H9 (cell line): ENCODE measurements at regions not wholly inside any gene's neighbourhood (a gene's known extent, or its start where the extent isn't known, plus 50 kb on each side); places are given as distances from the start of the nearest gene placed in this dataset.

ENCODE experiments used
- DNase-seq: peaks from one replicate; pipeline ENCODE4 v3.0.0-alpha.2; 2017
- H2AFZ ChIP-seq: one replicate; pipeline ENCODE4 v1.6.1; 2013; ENCODE audit warnings: mild to moderate bottlenecking, low read length, control low read depth, moderate library complexity
- H2AK5ac ChIP-seq: 2 replicates; pipeline ENCODE4 v1.6.1; 2013; ENCODE audit warnings: low read length, control low read depth, mixed read lengths; ENCODE audit not compliant: insufficient read length
- H2BK120ac ChIP-seq: one replicate; pipeline ENCODE4 v1.6.1; 2013; ENCODE audit warnings: low read depth, mild to moderate bottlenecking, low read length, control low read depth, inconsistent platforms; ENCODE audit not compliant: poor library complexity, severe bottlenecking
- H2BK12ac ChIP-seq: 2 replicates; pipeline ENCODE4 v1.6.1; 2013; ENCODE audit warnings: low read length, control low read depth, mixed read lengths, low read depth; ENCODE audit not compliant: insufficient read length
- H2BK15ac ChIP-seq: 2 replicates; pipeline ENCODE4 v1.6.1; 2013; ENCODE audit warnings: low read depth, low read length, control low read depth
- H2BK20ac ChIP-seq: one replicate; pipeline ENCODE4 v1.6.1; 2013; ENCODE audit warnings: low read depth, mild to moderate bottlenecking, low read length, control low read depth, inconsistent platforms; ENCODE audit not compliant: poor library complexity, severe bottlenecking
- H2BK5ac ChIP-seq: 2 replicates; pipeline ENCODE4 v1.6.1; 2013; ENCODE audit warnings: low read length, control low read depth, mixed read lengths; ENCODE audit not compliant: insufficient read length
- H3K14ac ChIP-seq: 2 replicates; pipeline ENCODE4 v1.6.1; 2013; ENCODE audit warnings: low read length, control low read depth; ENCODE audit not compliant: insufficient read depth
- H3K18ac ChIP-seq: 2 replicates; pipeline ENCODE4 v1.6.1; 2013; ENCODE audit warnings: low read depth, mild to moderate bottlenecking, mixed read lengths, low read length, control low read depth; ENCODE audit not compliant: insufficient read length
- H3K23ac ChIP-seq: 2 replicates; pipeline ENCODE4 v1.6.1; 2013; ENCODE audit warnings: low read length, control low read depth, mixed read lengths, low read depth; ENCODE audit not compliant: insufficient read length
- H3K23me2 ChIP-seq: 2 replicates; pipeline ENCODE4 v1.6.1; 2013; ENCODE audit warnings: low read depth, mild to moderate bottlenecking, mixed read lengths, low read length, control low read depth; ENCODE audit not compliant: insufficient read length, poor library complexity, severe bottlenecking
- H3K27ac ChIP-seq: 2 replicates; pipeline ENCODE4 v1.5.1; 2013; ENCODE audit warnings: low read length, control low read depth, mixed read lengths, low read depth; ENCODE audit not compliant: insufficient read length
- H3K27me3 ChIP-seq: 2 replicates; pipeline ENCODE4 v1.6.1; 2013; ENCODE audit warnings: low read length, control low read depth, inconsistent platforms; ENCODE audit not compliant: insufficient read depth
- H3K4ac ChIP-seq: 2 replicates; pipeline ENCODE4 v1.6.1; 2013; ENCODE audit warnings: low read depth, mild to moderate bottlenecking, control low read depth, inconsistent platforms, low read length, moderate library complexity
- H3K4me1 ChIP-seq: 2 replicates; pipeline ENCODE4 v1.6.1; 2013; ENCODE audit warnings: low read length, control low read depth, inconsistent platforms; ENCODE audit not compliant: insufficient read depth
- H3K4me2 ChIP-seq: 2 replicates; pipeline ENCODE4 v1.6.1; 2013; ENCODE audit warnings: low read length, control low read depth, mixed read lengths; ENCODE audit not compliant: insufficient read length, insufficient read depth
- H3K56ac ChIP-seq: 2 replicates; pipeline ENCODE4 v1.6.1; 2013; ENCODE audit warnings: low read depth, mild to moderate bottlenecking, mixed read lengths, low read length, control low read depth; ENCODE audit not compliant: insufficient read length
- H3K79me1 ChIP-seq: 2 replicates; pipeline ENCODE4 v1.6.1; 2013; ENCODE audit warnings: low read depth, mild to moderate bottlenecking, moderate library complexity, low read length, control low read depth, inconsistent platforms; ENCODE audit not compliant: insufficient read depth, poor library complexity, severe bottlenecking
- H3K79me2 ChIP-seq: 2 replicates; pipeline ENCODE4 v1.6.1; 2013; ENCODE audit warnings: low read length, control low read depth, inconsistent platforms; ENCODE audit not compliant: insufficient read depth
- H3K9ac ChIP-seq: 2 replicates; pipeline ENCODE4 v1.6.1; 2013; ENCODE audit warnings: low read length, control low read depth, mixed read lengths; ENCODE audit not compliant: insufficient read length; ENCODE audit errors: extremely low read depth
- H3K9me3 ChIP-seq: one replicate; pipeline ENCODE4 v1.6.1; 2013; ENCODE audit warnings: low read depth, low read length, inconsistent platforms; ENCODE audit not compliant: control insufficient read depth
- H3T11ph ChIP-seq: one replicate; pipeline ENCODE4 v1.6.1; 2013; ENCODE audit warnings: mild to moderate bottlenecking, low read length, control low read depth, inconsistent platforms
- H4K20me1 ChIP-seq: one replicate; pipeline ENCODE4 v1.6.1; 2013; ENCODE audit not compliant: control insufficient read depth, insufficient read length, insufficient read depth
- H4K5ac ChIP-seq: 2 replicates; pipeline ENCODE4 v1.6.1; 2013; ENCODE audit warnings: low read depth, mild to moderate bottlenecking, mixed read lengths, low read length, control low read depth; ENCODE audit not compliant: insufficient read length
- H4K8ac ChIP-seq: replicated peaks from 2 replicates; pipeline ENCODE4 v1.6.1; 2013; ENCODE audit warnings: low read length, control low read depth, mixed read lengths, low read depth; ENCODE audit not compliant: insufficient read length
- H4K91ac ChIP-seq: 2 replicates; pipeline ENCODE4 v1.6.1; 2013; ENCODE audit warnings: low read depth, mild to moderate bottlenecking, moderate library complexity, mixed read lengths, low read length, control low read depth; ENCODE audit not compliant: insufficient read length
- H3K27ac Mint-ChIP-seq, 3 experiments: 2 replicates in 2 of 3; 3 replicates in 1 of 3; pipeline ENCODE4 v1.8.0; 2020 to 2021; ENCODE audit warnings: mixed read lengths in 3 of 3, mild to moderate bottlenecking in 1 of 3, moderate library complexity in 1 of 3
- H3K27me3 Mint-ChIP-seq: 2 replicates; pipeline ENCODE4 v1.8.0; 2021; ENCODE audit warnings: low read depth, mild to moderate bottlenecking, moderate library complexity, mixed read lengths
- H3K36me3 Mint-ChIP-seq, 3 experiments: 2 replicates in 2 of 3; 3 replicates in 1 of 3; pipeline ENCODE4 v1.8.0; 2020 to 2021; ENCODE audit warnings: low read depth in 3 of 3, mixed read lengths in 3 of 3; ENCODE audit not compliant: insufficient read depth in 1 of 3
- H3K4me1 Mint-ChIP-seq, 2 experiments: 2 replicates each; pipeline ENCODE4 v1.8.0; 2020; ENCODE audit warnings: mixed read lengths in 2 of 2
- H3K4me3 Mint-ChIP-seq, 2 experiments: 2 replicates in 1 of 2; 3 replicates in 1 of 2; pipeline ENCODE4 v1.8.0; 2020 to 2021; ENCODE audit warnings: mild to moderate bottlenecking in 2 of 2, mixed read lengths in 2 of 2, moderate library complexity in 1 of 2
- H3K9me3 Mint-ChIP-seq, 2 experiments: 2 replicates in 1 of 2; 3 replicates in 1 of 2; pipeline ENCODE4 v1.8.0; 2020; ENCODE audit warnings: mild to moderate bottlenecking in 2 of 2, mixed read lengths in 2 of 2, moderate library complexity in 1 of 2
- WGBS: extraction: QIAGEN DNeasy Blood & Tissue Kit; methylation state at CpG from one replicate; pipeline ENCODE4 v1.1.7; 2013; ENCODE audit warnings: missing lambda C conversion rate, low lambda C conversion rate, mixed read lengths; ENCODE audit not compliant: insufficient read length; ENCODE audit errors: extremely low coverage; 5-methylcytosine and 5-hydroxymethylcytosine counted together
- TF ChIP-seq, protein P1 (sequence below): fragments of 200-600 bp; sonication (generic); conservative IDR thresholded peaks from 3 replicates; pipeline ENCODE4 v1.8.0; 2021; ENCODE audit warnings: antibody characterized with exemption, mild to moderate bottlenecking

DNA sequence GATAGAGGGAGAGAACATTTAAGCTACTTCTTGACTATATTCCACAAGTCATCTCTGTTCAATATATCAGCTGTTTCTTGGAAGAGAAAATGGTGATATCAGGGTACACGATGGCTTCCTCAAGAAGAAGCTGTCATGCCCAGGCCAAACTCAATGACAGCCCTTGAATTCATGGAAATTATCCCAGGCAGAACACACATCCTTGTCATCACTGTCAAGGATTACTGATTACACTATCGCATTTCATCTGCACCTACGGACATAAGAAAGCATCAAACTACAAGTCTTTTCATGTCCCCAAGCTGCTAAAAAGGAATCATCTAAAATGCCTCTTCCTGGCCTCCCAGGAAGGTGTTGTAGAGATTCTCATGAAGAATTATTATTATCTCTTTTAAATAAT, 165.2 kb upstream of the SLC7A11 start:
- Histone ChIP-seq H2BK15ac (no peak overlapping the region), H3K18ac (no peak overlapping the region), H2BK120ac (no peak overlapping the region), H3K4me1 (no peaks in the 10 kb centered on the region), H2BK5ac (no peak overlapping the region), H2BK12ac (no peak overlapping the region), H3T11ph (no peak overlapping the region), H3K56ac (no peak overlapping the region), H2BK20ac (no peak overlapping the region), H3K4ac (no peak overlapping the region), H3K23ac (no peak overlapping the region), H3K79me2 (no peaks in the 10 kb centered on the region), H4K5ac (no peak overlapping the region), H4K91ac (no peak overlapping the region), H3K27ac (no peak overlapping the region), H3K9me3 (no peaks in the 10 kb centered on the region), H3K14ac (no peak overlapping the region), H3K79me1 (no peaks in the 10 kb centered on the region), H2AK5ac (no peak overlapping the region), H3K4me2 (no peak overlapping the region), H2AFZ (no peak overlapping the region), H3K27me3 (no peaks in the 10 kb centered on the region), H4K20me1 (no peaks in the 10 kb centered on the region), H3K9ac (no peak overlapping the region), H4K8ac (no peak overlapping the region), H3K23me2 (no peaks in the 10 kb centered on the region)
- Mint-ChIP-seq H3K9me3 (no peaks in the 10 kb centered on the region), H3K27ac (no peak overlapping the region), H3K36me3 (no peaks in the 10 kb centered on the region; a peak in 1 of 7 replicates), H3K27me3 (no peaks in the 10 kb centered on the region; the same call in 1 of the 2 replicates), H3K4me3 (no peak overlapping the region), H3K4me1 (peaks cover 8% of the 10 kb centered on the region in 2 experiments)
- DNase-seq: no peak
- WGBS: no CpG with 5 or more reads among the region's 3 CpGs
- TF ChIP-seq, protein P1, sequence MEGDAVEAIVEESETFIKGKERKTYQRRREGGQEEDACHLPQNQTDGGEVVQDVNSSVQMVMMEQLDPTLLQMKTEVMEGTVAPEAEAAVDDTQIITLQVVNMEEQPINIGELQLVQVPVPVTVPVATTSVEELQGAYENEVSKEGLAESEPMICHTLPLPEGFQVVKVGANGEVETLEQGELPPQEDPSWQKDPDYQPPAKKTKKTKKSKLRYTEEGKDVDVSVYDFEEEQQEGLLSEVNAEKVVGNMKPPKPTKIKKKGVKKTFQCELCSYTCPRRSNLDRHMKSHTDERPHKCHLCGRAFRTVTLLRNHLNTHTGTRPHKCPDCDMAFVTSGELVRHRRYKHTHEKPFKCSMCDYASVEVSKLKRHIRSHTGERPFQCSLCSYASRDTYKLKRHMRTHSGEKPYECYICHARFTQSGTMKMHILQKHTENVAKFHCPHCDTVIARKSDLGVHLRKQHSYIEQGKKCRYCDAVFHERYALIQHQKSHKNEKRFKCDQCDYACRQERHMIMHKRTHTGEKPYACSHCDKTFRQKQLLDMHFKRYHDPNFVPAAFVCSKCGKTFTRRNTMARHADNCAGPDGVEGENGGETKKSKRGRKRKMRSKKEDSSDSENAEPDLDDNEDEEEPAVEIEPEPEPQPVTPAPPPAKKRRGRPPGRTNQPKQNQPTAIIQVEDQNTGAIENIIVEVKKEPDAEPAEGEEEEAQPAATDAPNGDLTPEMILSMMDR: no peak
